Left kidney (tissue), 1 donor: ENCODE measurements at regions not wholly inside any gene's neighbourhood (a gene's known extent, or its start where the extent isn't known, plus 50 kb on each side); places are given as distances from the start of the nearest gene placed in this dataset.

Source experiments
- DNase-seq: peaks from one replicate; pipeline ENCODE4 v3.0.0-alpha.2; 2013

DNA sequence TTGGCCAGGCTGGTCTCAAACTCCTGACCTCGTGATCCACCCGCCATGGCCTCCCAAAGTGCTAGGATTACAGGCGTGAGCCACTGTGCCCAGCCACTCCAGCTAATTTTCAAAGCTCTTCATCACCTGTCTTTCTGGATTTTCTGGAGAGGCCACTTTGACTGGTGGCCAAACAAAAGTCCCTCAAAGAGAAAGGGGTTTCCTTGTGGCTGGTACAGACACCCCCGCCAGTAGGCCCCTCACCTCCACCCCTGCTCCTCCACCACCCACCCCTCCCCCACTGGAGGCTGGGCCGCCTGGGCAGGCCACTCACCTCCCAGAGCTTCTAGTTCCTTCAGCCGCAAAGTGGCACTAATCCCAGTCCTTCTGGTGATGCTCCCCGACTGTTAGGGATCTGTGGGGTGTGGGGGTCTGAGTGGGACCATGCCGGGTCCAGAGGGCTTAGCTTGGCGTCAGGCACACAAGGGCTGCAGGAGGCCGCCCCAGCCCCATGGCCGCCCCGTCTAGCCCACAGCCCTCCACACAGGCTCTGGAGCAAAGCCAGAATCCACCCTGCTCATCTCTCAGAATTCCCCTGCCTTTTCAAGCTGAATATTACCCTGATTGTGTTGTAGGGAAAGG is 182.0 kb upstream of the IER5L start:
- no peak for DNase-seq

DNA sequence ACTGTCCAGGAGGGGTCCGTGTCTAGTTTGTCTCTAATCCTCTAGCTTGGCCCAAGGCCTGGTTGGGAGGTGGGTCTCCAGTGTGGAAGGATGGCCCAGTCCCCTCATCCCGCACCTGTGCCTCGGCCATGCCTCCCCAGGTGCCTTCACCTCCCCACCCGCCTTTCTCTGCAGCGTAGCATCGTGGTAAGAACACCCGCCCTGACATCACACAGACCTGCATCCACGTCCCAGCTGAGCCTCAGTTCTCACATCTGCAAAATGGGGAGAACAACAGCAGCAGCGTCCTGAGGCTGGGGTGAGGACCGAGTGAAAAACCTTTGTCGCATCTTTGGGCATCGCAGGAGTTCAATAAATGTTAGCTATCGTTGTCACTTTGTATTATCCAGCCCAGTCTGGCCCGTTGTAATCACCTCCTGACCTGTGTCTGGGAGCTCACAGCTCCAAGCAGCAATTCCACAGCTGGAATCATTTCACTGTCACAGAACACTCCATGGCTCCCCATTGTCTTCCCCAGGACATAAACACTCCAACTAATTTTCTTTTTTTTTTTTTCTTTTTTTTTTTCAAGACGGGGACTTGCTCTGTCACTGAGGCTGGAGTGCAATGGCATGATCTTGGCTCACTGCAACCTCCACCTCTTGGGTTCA is 181.2 kb upstream of the IER5L start:
- DNase-seq = no peak

DNA sequence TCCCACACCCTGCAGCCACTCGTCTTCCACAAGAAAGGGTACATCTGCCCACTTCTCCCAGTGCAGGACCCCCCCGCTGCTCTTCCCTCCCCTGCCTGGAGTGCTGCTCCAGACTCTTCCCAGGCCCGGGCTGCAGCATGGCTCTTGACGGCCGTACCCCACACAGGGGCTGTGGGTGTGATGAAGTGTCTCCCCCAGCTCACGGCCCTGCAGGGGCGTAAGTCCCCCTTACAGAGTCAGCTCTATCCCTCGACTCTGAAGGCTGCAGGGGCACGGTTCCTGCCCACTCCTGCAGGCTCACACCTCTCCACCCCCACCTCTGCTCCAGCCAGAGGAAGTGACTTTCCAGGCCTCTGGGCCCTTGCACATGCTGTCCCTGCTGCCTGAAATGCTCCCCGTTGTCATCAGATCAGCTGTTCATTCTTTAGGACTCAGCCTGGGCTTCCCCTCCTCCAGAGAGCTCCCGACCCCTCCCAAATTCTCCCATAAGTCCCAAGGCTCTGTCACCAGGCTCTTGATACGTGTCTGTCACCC is 180.6 kb upstream of the IER5L start:
- no peak for DNase-seq

DNA sequence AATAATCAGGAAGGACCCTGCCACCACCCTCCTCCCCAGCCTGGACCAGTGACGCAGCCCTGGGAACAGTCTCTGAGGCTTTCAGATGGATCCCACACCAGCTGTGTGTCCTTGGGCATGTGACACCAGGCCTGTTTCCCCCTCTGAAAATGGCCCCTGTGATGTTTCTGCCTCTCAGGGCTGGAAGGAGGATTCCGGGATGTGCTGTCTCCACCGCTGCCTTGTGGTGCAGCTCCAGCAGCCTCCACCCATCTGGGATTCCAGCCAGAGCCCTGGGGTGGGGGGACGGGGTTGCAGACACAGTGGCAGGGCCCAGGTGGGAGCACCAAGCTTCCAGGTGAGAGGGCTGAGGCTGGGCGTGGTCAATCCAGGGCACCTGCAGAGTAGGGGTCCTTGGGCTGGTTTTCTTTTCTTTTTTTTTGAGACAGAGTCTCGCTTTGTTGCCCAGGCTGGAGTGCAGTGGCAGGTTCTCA is 179.7 kb upstream of the IER5L start:
- DNase-seq = no peak

DNA sequence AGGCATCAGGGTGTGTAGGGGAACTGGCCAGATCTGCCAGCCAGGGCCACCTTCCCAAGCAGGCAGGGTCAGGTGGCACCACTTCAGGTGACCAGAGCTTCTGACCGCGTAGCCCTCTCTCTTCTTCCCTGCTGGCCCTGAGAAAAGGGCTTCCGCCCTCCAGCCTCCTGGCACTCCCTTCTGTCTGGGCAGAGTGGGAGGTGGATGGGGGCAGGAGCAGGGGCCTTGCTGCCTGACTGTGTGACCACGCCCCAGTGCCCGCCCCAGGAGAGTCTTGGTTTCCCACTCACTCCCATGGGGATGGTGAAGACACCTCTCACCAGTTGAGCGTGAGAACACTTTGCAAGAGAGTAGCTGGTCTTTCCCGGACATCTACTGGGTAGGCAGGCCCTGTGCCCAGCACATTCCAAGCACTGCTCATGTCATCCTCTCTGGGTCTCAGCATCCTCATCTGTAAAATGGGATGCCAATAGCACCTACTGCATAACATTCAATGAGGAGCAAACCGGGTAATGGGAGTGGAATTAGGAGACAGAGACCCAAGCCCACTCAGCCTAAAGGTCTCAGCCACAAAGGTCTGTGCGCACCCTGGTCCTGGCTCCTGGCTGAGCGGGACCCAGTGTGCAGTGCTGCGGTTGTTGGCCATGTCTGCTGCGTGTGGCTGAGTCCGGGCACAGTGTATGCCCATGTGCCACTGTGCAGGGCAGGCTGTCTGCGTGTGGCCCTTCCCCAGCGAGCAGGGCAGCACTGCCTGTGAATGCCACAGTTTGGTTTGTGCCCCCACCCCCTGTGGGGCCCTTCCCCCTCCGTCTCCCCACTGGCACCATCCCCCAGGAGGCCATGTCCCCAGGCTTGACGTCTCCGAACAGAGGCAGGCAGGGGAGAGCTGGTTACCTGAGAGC is 179.1 kb upstream of the IER5L start:
- no peak for DNase-seq

DNA sequence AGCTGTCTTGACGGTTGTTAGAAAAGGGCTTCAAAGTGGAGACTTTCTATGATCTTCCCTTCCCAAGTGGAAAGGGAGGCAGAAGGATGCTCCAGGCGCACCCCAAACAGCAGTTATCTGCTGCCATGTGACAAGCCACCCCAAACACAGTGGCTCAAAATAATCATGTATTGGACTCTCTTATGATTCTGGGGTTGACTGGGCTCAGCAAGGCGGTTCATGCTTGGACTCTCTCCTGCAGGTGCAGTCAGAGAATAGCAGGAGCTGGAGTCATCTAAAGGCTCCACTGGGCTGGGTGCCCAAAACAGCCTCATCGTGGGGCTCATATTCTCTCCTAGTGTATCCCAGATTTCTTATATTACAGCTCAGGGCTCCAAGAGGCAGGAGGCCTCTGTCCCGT is 177.6 kb upstream of the IER5L start:
- DNase-seq = no peak

DNA sequence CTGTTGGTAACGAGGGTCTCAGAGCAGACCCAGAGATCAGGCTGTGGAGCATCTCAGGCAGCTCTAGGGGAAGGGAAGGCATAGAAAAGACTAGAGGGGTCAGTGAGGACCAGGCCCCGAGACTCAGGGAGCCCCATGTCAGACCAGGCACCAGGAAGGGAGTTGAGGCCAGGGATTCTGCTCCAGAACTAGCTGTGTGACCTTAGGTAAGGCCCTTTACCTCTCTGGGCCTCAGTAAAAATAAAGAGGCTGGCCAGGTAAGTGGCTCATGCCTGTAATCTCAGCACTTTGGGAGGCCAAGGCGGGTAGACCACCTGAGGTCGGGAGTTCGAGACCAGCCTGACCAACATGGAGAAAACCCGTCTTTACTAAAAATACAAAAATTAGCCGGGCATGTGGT is 176.4 kb upstream of the IER5L start:
- no peak for DNase-seq

DNA sequence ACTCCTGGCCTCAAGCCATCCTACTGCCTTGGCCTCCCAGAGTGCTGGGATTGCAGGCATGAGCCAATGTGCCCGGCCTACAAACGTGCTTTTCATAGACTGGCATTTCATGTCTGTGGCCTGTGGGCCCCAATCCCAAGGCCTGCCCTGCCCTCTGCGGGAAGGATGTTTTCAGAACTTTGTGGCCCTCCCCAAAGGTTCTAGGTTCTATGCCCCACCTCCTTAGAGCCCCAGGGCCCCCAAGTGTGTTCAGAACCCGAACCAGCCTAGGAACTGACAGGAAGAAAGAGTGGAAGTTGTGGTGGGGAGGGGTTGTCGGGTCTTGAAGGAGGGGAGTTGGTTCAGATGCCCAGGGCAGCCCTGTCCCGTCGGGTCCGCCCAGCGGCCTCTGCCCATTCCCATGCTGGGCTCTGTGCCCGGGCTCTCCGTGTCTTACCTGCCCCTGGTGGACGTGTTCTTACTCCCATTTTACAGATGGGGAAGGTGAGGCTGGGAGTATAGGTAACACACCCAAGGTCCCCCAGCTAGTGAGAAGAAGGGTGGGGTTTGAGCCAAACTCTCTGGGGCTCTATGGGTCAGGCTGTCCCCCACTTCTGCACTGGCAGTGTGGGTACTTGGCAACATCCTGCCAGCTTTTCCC is 175.8 kb upstream of the IER5L start:
- DNase-seq = no peak

DNA sequence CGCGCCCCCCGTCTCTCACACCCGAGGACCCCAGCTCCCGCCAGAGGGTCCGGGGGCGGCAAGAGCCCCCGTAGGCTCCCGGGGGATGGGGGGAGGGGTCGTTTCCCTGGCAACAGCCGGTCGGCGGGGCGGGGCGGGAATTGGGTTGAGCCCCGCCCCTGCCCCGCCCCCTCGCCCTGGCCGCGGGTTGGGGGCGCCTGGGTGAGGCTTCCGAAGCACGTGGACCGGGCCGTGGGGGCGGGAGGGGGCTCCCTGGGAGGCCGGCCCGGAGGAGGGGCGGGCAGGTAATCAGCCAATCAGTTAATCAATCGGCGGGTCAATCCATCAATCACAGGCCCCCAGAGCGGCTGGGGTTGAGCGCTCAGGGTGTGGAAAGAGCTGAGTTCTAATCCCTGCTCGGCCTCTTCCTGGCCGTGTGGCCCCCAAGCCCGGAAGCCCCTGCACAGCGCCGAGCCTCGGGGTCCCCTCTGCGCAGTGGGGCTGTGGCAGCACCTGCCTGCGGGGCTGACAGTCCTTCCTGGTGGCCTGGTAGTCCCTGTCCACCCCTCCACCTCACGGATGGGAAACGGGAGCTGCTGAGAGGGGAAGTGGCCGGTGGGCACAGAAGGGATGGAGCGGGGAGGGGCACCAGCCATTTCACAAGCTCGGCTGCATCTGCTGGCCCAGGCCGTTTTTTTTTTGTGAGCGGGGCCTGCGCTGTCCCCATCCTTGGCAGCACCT is 174.2 kb upstream of the IER5L start:
- no peak for DNase-seq

DNA sequence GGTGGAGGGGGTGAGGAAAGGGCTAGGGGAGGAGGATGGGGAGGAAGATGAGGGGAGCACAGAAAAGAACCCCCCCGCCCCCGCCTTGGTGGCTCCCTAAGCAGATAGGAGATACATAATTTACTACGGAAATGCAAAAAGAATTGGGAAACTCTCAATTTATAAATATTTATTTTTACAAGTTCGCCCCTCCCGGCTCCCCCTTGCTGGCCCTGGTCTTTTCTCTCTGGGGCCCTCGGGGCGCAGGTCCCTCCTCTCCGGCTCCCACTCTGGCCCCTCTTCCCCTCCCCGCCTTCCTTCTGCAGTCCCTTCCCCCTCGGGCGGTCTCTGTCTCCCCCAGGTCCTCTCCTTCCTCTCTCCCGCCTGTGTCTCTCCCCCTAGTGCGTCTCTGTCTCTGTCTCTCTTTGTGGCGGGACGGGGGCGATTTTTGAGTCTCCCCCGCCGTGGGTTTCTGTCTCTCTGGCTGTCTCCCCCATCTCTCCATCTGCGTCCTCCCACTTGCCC is 173.6 kb upstream of the IER5L start:
- no peak for DNase-seq

DNA sequence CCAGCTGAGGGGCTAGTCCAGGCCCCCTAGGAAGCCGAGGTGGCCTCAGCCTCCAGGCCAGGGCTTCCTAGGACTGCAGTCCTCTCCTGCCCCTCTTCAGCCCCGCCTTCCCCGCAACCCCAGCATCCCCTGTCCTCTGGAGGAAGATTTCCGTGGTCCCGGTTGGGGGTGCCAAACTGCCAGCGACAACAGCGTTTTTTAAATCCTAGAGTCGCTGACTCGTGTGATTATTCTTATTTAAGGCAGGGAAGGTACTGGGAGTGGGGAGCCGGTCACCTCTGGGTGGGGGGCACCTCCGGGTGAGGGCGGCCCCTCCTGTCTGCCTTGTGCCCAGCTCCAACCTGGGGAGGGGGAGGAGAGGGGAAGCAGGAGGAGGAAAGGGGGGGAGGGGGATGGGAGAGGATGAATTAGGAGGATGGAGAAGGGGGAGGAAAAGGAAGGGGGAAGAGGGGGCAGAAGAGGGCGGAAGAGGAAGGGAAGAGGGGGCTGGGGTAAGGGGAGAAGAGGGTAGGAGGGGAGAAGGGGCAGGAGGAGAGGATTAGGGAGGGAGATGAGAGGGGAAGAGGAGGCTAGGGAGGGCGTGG is 173.1 kb upstream of the IER5L start:
- no peak for DNase-seq

DNA sequence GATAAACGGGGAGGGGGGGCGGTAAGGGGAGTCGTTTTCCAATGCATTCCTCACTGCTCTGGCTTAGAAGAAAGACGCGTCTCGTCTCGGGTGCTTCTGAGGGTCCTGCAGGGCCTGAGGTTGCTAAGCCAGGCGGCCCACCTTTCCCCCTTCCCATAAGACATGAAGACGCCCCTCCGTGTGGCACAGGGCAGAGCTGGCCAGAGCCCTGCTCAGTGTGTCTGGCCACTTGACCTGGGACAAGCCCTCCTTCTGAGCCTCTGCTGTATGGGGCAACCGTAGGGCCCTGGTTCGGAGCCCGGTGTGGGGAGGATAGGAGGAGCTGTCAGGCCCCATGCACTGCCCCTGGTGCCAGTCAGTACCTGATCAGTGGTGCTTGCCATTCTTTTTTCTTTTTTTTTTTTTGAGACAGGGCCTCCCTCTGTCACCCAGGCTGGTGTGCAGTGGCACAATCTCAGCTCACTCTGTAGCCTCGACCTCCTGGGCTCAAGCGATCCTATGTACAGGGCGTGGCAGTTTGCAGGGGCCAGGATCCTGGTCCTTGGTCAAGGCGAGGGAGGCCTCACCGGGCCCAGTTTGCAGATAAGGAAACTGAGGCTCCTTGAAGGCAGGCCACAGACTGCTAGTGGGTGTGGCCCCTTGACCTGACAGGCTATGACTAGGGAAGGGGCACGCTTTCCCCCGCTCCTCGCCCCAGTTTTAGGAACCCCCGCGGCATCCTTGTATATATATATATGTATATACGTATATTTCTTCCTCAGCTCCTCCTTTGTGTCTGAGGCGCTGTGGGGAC is 172.3 kb upstream of the IER5L start:
- no peak for DNase-seq

DNA sequence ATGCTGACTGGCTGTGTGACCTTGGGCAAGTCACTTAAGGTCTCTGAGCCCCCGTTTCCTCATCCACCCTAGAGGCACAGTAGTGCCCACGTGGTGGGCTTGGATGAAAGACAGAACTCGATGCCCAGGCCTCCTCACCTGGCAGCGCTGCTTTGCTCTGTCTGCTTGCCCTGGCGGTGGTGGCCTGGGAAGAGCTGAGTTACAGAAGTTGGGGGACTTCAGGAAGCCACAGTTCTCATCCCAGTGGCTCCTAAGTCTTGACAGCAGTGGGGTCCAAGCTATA is 171.5 kb upstream of the IER5L start:
- no peak for DNase-seq

DNA sequence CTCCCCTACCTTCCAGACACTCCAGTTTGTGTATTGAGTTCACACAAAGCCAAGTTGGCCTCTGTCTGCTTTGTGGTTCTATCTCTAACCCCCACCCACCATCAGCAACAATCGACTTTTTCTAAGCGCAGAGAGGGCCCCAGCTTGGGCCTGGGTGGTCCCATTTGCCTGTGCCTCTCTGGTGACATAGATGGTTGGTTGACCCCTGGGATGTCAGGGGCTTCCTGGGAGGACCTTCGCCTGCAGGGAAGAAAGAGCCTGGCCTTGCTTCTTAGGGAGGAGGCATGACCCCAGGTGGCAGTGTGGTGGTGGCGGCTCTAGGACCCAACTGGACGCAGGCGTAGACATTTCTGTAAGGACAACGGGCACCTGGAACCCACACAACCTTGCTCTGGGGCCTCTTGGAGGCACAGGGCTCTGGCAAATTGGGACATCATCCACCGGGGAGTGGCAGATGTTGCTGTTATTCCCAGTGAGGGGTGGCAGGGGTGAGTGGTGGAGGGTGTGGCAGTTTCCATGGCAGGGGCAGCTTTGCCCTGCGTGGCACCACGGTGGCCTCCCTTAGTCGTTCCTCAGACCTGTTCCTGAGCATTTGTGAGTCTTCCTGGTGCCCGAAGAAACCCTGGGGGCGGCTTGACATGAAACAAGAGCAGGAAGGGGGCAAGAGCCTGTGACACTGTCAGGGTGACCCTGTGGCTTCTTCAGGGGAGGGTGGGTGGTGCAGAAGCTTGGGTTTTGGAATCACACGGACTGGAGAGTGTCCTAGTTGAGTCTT is 171.0 kb upstream of the IER5L start:
- DNase-seq = no peak

DNA sequence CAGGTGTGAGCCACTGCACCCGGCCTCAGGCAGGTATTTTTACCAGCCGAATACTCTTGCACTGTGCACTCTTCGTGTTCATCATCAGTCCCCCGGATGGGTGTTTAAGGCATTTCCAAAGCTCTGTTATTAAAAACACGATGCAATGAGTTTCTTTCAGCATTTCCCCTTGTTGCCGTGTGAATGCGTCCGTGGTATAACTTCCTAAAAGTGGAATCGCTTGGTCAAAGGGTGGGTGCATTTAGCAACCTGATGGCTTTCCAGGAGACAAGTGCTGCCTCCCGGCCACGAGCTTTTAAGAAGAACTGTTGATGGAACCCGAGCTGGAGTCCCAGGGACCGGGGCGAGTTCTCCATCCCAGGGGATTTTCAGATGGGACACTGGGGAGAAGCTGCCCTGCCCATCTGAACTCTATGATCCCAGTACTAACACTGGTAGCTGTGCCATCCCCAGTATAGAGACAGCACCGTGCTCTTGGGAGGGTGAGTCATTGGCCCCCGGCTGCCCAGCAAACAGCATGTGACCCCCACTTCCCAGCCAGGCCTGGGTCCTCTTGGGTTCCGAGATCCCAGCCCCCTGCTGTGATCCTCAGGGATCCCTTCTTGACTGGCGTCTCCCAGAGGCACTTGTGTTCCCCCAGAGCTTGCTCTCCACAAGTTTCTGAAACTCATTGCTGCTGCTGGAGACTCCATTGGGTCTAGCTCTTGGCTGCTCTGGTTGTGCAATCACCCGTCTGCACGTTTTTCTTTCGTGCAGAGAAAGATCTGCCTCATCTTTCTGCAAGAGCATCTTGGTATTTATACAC is 169.5 kb upstream of the IER5L start:
- DNase-seq = no peak

DNA sequence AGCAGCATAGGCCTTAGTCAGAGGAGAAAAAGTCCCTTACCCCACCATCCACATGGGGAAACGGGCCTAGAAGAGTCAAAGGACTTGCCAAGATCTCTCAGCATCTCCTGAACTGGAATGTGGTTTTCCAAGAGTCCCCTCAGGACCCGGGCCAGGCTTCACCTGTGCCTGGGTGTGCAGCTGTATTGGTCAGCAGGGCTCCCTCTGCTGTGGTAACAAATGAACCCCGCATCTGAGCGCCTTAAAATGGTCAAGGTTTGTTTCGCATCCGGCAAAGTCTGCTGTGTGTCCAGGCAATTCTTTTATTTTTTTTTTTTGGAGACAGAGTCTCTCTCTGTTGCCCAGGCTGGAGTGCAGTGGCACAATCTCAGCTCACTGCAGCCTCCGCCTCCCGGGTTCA is 168.0 kb upstream of the IER5L start:
- DNase-seq = no peak

DNA sequence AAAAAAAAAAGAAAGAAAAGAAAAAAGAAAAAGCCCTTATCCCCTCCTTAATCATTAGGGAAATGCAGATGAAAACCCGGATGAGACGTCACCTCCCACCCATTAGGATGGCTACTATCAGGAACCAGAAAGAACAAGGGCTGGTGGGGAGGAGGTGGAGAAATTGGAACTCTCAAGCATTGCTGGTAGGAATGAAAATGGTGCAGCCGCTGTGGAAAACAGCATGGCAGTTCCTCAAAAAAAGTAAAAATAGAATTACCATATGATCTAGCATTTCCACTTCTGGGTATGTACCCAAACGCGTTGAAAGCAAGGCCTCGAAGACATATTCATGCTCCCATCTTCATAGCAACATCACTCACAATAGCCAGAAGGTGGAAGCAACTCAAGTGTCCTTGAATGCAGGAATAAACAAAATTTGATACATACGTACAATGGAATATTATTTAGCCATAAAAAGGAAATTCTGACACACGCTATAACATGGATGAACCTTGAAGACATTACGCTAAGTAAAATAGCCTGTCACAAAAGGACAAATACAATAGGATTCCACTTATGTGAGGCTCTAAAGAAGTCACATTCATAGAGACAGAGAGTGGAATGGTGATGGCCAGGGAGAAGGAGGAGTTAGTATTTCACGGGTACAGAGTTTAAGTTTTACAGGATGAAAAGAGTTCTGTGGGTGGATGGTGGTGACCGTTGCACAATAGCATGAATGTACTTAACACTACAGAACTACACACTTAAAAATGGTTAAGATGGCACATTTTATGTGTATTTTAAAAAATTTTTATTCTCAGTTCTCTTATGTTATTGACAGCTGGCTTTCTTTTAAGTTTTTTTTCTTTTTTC is 166.8 kb upstream of the IER5L start:
- DNase-seq = no peak
